ENCODE measurements at regions not wholly inside any gene's neighbourhood (a gene's known extent, or its start where the extent isn't known, plus 50 kb on each side); places are given as distances from the start of the nearest gene placed in this dataset.

GRCh38 chr4:154999950-155000578, 208.4 kb upstream of the NPY2R start:
- TF ChIP-seq CTCF (IDR thresholded peaks at IDR 0.05; ENCODE audit: poor library complexity) (no peak), EZH2 (IDR thresholded peaks at IDR 0.05; ENCODE audit: borderline replicate concordance) (no peak), EZH2phosphoT487 (IDR thresholded peaks at IDR 0.05; ENCODE audit: low read depth, severe bottlenecking, unreplicated experiment) (no peak)

Data from hepatocyte (in vitro differentiated cells).